ENCODE measurements at regions not wholly inside any gene's neighbourhood (a gene's known extent, or its start where the extent isn't known, plus 50 kb on each side); places are given as distances from the start of the nearest gene placed in this dataset.

- TF ChIP-seq CTCF (IDR thresholded peaks at IDR 0.05): no peak
- no peak for TF ChIP-seq POLR2A (IDR thresholded peaks at IDR 0.05)
These were observed 650.6 kb downstream of the SLC4A3 start for GRCh38 chr2:220278022-220278421.
